Stimulated activated CD4-positive, alpha-beta T cell treated with anti-CD3 and anti-CD28 coated beads, Interleukin-1b, Interleukin-23, amount 100 ng/mL, for 24 hours (primary cell): ENCODE measurements at regions not wholly inside any gene's neighbourhood (a gene's known extent, or its start where the extent isn't known, plus 50 kb on each side); places are given as distances from the start of the nearest gene placed in this dataset.
"Not testable (repeated sequence)": the region's sequence is repeated elsewhere in the genome, so short reads cannot be mapped to it uniquely, and the experiment has no call there.

Experiments
- DNase-seq, 4 experiments: peaks; one replicate each; pipeline ENCODE4 v3.0.0-alpha.2; 2020; ENCODE audit warnings: low read depth in 4 of 4, low spot score in 1 of 4

- no peak for DNase-seq
These were observed 194.6 kb upstream of the EYA4 start for GRCh38 chr6:133046576-133046975.

- DNase-seq = no peak
These were observed 194.0 kb upstream of the EYA4 start for GRCh38 chr6:133047065-133047665.

- no peak for DNase-seq
These were observed 193.5 kb upstream of the EYA4 start for GRCh38 chr6:133047706-133048105.

DNA sequence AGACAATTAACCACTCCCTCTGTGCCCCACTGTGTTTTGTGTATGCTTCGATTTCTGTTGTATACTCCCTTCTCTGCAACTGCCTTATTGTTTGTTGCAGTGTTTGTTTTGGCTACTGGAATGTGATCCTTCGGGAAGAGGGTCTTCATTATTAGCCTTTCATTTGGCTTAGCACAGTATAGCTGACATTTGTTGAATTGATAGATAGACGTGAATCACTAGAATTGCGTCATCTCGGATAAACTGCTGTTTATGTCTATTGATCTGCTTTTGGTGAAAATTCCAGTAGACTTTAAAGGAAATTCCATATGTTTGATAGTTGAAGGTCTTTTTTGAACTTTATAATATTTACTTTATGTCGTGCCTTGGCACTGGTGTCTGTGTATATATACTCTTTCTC is 189.9 kb upstream of the EYA4 start:
- no peak for DNase-seq

DNA sequence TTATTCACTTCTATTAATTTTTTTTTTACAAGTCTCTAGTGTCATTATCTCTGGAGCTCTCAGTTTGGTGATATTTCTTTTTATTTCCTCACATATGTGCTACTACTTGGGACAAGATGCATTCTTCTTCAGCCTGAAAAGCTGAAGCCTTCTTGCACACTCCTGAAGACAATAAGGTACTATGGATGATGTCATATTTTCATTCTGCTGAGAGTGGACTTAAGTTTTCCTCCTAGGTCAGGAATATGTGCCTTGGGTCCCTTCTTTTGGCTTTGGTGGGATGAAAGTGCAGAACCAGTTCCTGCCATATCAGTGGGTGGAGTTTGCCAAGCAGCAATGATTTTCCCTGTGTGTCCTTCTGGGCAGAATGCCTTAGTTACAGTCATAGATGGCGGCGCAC is 188.7 kb upstream of the EYA4 start:
- DNase-seq = no peak

DNA sequence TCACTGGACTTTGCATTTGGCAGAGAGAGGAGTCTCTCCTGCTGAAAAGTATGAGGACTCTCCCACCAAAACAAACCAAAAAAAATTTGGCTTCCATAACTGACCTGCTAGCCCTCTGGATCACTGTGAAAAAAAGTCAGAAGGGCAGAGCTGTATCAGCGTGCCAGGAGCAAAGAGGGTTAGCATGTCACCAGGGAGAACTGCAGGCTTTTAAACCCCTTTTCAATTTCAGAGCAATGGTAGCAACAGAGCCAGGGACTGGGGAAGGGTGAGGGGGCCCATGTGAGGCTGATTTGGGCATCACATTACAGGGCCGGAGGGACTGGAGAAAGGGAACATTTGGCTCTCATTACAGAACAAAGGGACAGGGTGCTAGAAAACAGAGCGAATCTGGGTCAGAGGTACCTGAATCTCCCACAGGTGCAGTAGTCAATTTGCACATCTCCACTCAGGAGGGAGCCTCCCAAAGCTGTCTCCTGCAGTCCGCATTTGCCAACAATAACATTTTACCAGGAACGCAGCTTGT is 185.7 kb upstream of the EYA4 start:
- DNase-seq = no peak

DNA sequence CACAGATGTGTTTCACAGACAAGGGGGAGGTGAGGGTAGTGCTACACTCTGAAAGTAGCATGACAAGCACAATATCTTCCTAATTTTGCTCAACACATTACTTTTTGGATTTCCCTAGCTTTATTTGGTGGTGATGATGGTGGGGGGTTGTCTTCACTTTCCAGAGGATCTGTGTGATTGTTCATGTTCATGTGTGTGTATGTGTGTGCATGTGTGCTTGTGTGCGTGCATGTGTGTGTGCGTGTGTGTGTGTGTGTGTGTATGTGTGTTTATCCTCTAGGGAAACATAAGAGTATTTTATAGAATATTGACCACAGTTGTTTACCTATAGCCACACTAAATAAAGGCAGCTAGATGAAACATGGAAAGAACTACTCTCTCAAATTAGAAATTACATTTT is 183.8 kb upstream of the EYA4 start:
- no peak for DNase-seq

GRCh38 chr6:133062077-133062476 is 179.1 kb upstream of the EYA4 start:
- no peak for DNase-seq

DNA sequence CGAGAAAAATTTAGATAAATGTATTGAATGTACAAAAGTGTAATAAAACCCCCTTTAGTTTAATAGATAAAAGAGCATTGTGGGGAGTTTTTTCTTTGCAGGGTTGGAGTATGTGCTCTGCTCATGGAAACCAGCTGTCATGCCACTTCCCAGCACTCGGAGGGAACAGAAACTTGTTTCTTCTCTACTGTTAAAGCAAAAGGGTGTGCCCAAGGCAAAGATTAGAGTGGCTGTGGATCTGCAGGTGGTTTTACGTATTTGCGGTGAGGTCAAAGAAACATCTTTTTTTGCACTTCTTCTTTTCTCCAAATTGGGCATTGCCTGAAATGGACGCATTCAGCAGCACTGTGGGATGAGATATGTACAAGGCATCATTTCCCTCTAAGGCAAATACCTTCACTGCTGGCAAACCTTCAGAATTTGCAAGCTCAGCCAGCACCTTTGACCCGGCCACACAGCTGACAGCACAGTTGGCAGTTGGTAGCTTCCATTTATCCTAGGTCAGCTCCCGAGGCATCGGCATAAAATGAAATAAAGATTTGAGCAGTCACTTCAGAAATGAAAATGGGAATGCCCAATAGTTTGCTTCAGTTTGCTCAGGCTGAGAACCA is 178.4 kb upstream of the EYA4 start:
- no peak for DNase-seq

- DNase-seq = no peak
These were observed 173.2 kb upstream of the EYA4 start for GRCh38 chr6:133067960-133068359.

DNA sequence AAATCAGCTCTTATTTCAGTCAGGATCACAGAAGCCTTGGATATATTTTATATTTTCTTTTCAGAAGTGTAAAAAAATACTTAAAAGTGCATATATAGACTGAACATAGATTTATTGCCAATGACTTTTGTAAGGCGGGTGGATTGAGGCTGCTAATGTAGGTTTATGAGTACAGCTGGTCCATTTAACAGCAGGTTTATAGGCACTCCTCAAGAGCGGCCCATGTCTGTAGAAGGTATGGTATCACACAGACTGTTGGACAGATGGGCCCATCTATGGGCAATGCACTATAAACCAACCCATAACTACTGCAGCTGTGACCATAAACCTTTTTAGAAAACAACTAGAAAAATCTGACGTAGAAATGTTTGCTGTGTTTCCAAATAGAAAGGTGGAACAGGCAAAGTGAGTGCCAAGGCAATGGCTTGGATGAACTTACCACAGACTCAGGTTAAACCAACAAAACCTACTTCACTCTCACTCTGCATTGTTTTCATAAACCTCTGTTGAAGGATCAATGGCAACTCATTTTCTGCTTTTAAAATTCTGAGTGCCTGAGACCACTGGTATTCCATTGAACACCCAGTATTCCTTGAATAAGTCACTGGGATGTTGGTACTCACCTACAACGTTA is 170.6 kb upstream of the EYA4 start:
- DNase-seq = no peak

GRCh38 chr6:133079901-133080300 is 161.3 kb upstream of the EYA4 start:
- no peak for DNase-seq

DNA sequence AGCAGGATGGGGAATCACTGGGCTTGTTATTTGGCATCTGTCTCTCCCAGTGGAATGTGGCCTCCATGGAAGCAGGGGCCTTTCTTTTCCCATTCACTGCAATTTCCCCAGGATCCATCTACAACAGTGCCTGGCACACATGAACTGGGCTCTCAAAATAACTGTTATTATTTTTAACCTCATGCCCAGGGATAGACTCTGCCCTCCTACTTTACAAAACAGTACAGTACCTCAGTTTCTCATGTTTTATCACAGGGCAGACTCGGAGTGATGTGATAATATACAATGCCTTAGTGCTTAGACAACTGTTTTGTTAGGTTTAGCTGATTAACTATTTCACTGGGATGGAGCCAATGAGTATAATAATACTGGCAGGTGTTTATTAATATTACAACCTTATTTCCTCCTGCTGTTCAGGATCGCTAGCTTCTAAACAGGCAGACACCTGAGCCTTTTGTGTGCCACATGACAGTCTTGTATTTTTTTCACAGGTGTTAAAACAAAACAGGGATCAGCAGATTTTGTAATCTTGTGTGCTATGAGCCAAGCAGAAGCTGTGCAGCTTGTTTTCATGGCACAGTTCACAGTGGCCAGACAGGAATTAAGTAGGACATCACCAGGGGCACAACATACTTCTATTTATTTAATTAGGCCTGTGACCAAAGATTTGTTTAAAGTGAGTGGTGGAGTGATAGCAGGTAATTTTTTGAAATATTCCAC is 157.7 kb upstream of the EYA4 start:
- DNase-seq = no peak

GRCh38 chr6:133085471-133085870 is 155.7 kb upstream of the EYA4 start:
- no peak for DNase-seq

GRCh38 chr6:133085896-133086295 is 155.3 kb upstream of the EYA4 start:
- DNase-seq = no peak

- DNase-seq = no peak
These were observed 152.0 kb upstream of the EYA4 start for GRCh38 chr6:133088931-133089695.

- no peak for DNase-seq
These were observed 149.0 kb upstream of the EYA4 start for GRCh38 chr6:133092199-133092598.

GRCh38 chr6:133092771-133093170 is 148.4 kb upstream of the EYA4 start:
- DNase-seq = no peak

DNA sequence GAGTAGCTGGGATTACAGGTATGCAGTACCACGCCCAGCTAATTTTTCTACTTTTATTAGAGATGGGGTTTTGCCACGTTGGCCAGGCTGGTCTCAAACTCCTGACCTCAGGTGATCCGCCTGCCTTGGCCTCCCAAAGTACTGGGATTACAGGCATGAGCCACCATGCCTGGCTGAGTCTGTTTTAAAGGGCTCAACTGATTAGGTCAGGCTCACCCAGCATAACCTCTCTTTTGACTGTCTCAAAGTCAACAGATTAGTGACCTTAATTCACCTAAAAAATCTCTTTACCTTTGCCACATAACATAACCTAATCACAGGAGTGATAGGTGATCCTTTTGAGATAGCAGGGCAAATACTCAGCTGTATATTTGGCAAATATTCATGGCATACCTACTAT is 147.9 kb upstream of the EYA4 start:
- not testable (repeated sequence) for DNase-seq

- DNase-seq = no peak
These were observed 147.2 kb upstream of the EYA4 start for GRCh38 chr6:133093956-133094355.

DNA sequence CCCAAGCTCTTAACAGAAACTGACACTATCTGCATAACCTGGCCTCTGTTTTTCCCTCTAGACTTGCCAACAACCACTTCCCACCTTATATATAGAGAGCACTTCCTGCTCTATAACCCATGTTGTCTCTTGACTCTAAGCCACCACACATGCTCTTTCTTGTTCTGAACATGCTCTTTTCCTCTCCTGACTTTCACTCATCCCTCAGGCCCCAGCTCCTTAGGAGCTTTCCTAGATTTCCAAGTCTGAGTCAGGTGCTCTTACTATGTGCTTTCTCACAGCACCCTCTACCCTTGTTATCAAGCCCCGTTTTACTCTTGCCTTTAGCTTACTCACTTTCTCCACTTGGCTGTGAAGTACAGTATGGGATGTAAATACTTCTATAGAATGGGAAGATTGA is 143.9 kb upstream of the EYA4 start:
- no peak for DNase-seq
